ENCODE measurements at regions not wholly inside any gene's neighbourhood (a gene's known extent, or its start where the extent isn't known, plus 50 kb on each side); places are given as distances from the start of the nearest gene placed in this dataset.

GRCh38 chr2:215677481-215677880 lies 241.6 kb upstream of the FN1 start:
- Histone ChIP-seq H3K27me3 (no peaks in the 10 kb centered on the region), H3K4me1 (no peaks in the 10 kb centered on the region), H3K9me3 (no peaks in the 10 kb centered on the region), H3K36me3 (no peaks in the 10 kb centered on the region), H3K27ac (no peak overlapping the region), H3K4me3 (no peak overlapping the region)
- TF ChIP-seq, protein P1, sequence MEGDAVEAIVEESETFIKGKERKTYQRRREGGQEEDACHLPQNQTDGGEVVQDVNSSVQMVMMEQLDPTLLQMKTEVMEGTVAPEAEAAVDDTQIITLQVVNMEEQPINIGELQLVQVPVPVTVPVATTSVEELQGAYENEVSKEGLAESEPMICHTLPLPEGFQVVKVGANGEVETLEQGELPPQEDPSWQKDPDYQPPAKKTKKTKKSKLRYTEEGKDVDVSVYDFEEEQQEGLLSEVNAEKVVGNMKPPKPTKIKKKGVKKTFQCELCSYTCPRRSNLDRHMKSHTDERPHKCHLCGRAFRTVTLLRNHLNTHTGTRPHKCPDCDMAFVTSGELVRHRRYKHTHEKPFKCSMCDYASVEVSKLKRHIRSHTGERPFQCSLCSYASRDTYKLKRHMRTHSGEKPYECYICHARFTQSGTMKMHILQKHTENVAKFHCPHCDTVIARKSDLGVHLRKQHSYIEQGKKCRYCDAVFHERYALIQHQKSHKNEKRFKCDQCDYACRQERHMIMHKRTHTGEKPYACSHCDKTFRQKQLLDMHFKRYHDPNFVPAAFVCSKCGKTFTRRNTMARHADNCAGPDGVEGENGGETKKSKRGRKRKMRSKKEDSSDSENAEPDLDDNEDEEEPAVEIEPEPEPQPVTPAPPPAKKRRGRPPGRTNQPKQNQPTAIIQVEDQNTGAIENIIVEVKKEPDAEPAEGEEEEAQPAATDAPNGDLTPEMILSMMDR (IDR thresholded peaks at IDR 0.05) = no peak
- no peak for DNase-seq

GRCh38 chr2:215672406-215672805 lies 236.5 kb upstream of the FN1 start:
- no peak for DNase-seq
- no peaks in the 10 kb centered on the region for H3K27me3 ChIP-seq
- H3K27ac ChIP-seq = no peak overlapping the region
- TF ChIP-seq POLR2A (IDR thresholded peaks at IDR 0.05) = no peak
- TF ChIP-seq, protein P1 (IDR thresholded peaks at IDR 0.05) = no peak
- no peaks in the 10 kb centered on the region for H3K4me1 ChIP-seq
- H3K4me3 ChIP-seq = no peak overlapping the region
- H3K36me3 ChIP-seq = no peaks in the 10 kb centered on the region
- H3K9me3 ChIP-seq = no peaks in the 10 kb centered on the region

GRCh38 chr2:215671691-215672090 lies 235.8 kb upstream of the FN1 start:
- Histone ChIP-seq H3K4me1 (no peaks in the 10 kb centered on the region), H3K27me3 (no peaks in the 10 kb centered on the region), H3K36me3 (no peaks in the 10 kb centered on the region), H3K9me3 (no peaks in the 10 kb centered on the region), H3K27ac (no peak overlapping the region), H3K4me3 (no peak overlapping the region)
- TF ChIP-seq, protein P1 (IDR thresholded peaks at IDR 0.05) = no peak
- no peak for TF ChIP-seq POLR2A (IDR thresholded peaks at IDR 0.05)
- no peak for DNase-seq

GRCh38 chr2:215671244-215671643 lies 235.4 kb upstream of the FN1 start:
- no peaks in the 10 kb centered on the region for H3K9me3 ChIP-seq
- H3K4me3 ChIP-seq = no peak overlapping the region
- H3K4me1 ChIP-seq = no peaks in the 10 kb centered on the region
- H3K27me3 ChIP-seq = no peaks in the 10 kb centered on the region
- H3K36me3 ChIP-seq = no peaks in the 10 kb centered on the region
- TF ChIP-seq, protein P1 (IDR thresholded peaks at IDR 0.05) = no peak
- TF ChIP-seq POLR2A (IDR thresholded peaks at IDR 0.05) = no peak
- no peak for DNase-seq
- no peak overlapping the region for H3K27ac ChIP-seq

GRCh38 chr2:215670396-215670795 lies 234.5 kb upstream of the FN1 start:
- no peak for TF ChIP-seq POLR2A (IDR thresholded peaks at IDR 0.05)
- TF ChIP-seq, protein P1 (IDR thresholded peaks at IDR 0.05) = no peak
- H3K27me3 ChIP-seq = no peaks in the 10 kb centered on the region
- no peak overlapping the region for H3K4me3 ChIP-seq
- no peaks in the 10 kb centered on the region for H3K4me1 ChIP-seq
- H3K36me3 ChIP-seq = no peaks in the 10 kb centered on the region
- H3K9me3 ChIP-seq = no peaks in the 10 kb centered on the region
- no peak for DNase-seq
- H3K27ac ChIP-seq = no peak overlapping the region

DNA sequence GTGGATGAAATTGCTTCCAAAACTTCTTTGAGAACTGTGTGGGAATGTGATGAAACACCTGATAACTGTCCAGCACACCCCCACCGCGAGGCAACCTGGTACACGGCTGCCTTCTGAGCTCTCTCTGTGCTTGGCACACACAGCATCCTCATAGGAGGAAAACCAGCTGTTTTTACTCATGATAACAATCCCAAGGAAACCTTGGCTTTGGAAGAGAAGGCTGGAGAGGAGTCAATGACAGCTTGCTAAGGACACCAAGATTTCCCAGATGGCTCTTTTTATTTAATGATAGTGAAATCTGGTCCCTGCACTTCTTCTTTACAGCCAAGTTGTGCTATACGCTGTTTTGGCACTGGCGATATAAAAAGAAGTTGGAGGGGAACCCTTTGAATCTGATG lies 232.5 kb upstream of the FN1 start:
- Histone ChIP-seq H3K4me1 (no peaks in the 10 kb centered on the region), H3K4me3 (no peak overlapping the region), H3K27me3 (no peaks in the 10 kb centered on the region), H3K27ac (no peak overlapping the region), H3K9me3 (no peaks in the 10 kb centered on the region), H3K36me3 (no peaks in the 10 kb centered on the region)
- DNase-seq = no peak
- no peak for TF ChIP-seq POLR2A (IDR thresholded peaks at IDR 0.05)
- TF ChIP-seq, protein P1 (IDR thresholded peaks at IDR 0.05) = no peak
